NCI-H510A treated with DMSO at 0.1 percent for 48 hours (cell line): ENCODE measurements at regions not wholly inside any gene's neighbourhood (a gene's known extent, or its start where the extent isn't known, plus 50 kb on each side); places are given as distances from the start of the nearest gene placed in this dataset.
"Not testable (repeated sequence)": the region's sequence is repeated elsewhere in the genome, so short reads cannot be mapped to it uniquely, and the experiment has no call there.

Experiments used
- DNase-seq: peaks from one replicate; lab custom pipeline; 2025; lab: John Stamatoyannopoulos, UW

GRCh38 chr6:10128721-10129120 lies 286.2 kb downstream of the TFAP2A start:
- DNase-seq, result no peak

- no peak for DNase-seq
These were observed 292.7 kb downstream of the TFAP2A start for GRCh38 chr6:10122164-10122563.

GRCh38 chr6:10112871-10113549 lies 301.9 kb downstream of the TFAP2A start:
- no peak for DNase-seq

GRCh38 chr6:10111975-10112374 lies 302.9 kb downstream of the TFAP2A start:
- no peak for DNase-seq

- no peak for DNase-seq
These were observed 313.2 kb downstream of the TFAP2A start for GRCh38 chr6:10101551-10102252.

- DNase-seq, result no peak
These were observed 315.2 kb downstream of the TFAP2A start for GRCh38 chr6:10099529-10100140.

- DNase-seq, result no peak
These were observed 315.9 kb downstream of the TFAP2A start for GRCh38 chr6:10098756-10099528.

- no peak for DNase-seq
These were observed 321.6 kb downstream of the TFAP2A start for GRCh38 chr6:10093282-10093681.

- DNase-seq, result no peak
These were observed 330.5 kb downstream of the TFAP2A start for GRCh38 chr6:10084111-10084986.

GRCh38 chr6:10082385-10082784 lies 332.5 kb downstream of the TFAP2A start:
- DNase-seq, result no peak

- DNase-seq, result no peak
These were observed 332.9 kb downstream of the TFAP2A start for GRCh38 chr6:10081957-10082356.

- no peak for DNase-seq
These were observed 333.8 kb downstream of the TFAP2A start for GRCh38 chr6:10081075-10081474.

GRCh38 chr6:10080561-10080960 lies 334.3 kb downstream of the TFAP2A start:
- no peak for DNase-seq

- DNase-seq, result no peak
These were observed 336.3 kb downstream of the TFAP2A start for GRCh38 chr6:10078581-10078980.

GRCh38 chr6:10074726-10075125 lies 340.1 kb downstream of the TFAP2A start:
- DNase-seq, result not testable (repeated sequence)

GRCh38 chr6:10073341-10073740 lies 341.5 kb downstream of the TFAP2A start:
- DNase-seq, result no peak

GRCh38 chr6:10071631-10072220 lies 343.1 kb downstream of the TFAP2A start:
- no peak for DNase-seq

- no peak for DNase-seq
These were observed 354.9 kb downstream of the TFAP2A start for GRCh38 chr6:10060004-10060403.

GRCh38 chr6:10054672-10055071 lies 360.2 kb downstream of the TFAP2A start:
- DNase-seq, result no peak

- no peak for DNase-seq
These were observed 363.6 kb downstream of the TFAP2A start for GRCh38 chr6:10051283-10051682.
